ENCODE measurements at regions not wholly inside any gene's neighbourhood (a gene's known extent, or its start where the extent isn't known, plus 50 kb on each side); places are given as distances from the start of the nearest gene placed in this dataset.
"Not testable (repeated sequence)": the region's sequence is repeated elsewhere in the genome, so short reads cannot be mapped to it uniquely, and the experiment has no call there.

DNA sequence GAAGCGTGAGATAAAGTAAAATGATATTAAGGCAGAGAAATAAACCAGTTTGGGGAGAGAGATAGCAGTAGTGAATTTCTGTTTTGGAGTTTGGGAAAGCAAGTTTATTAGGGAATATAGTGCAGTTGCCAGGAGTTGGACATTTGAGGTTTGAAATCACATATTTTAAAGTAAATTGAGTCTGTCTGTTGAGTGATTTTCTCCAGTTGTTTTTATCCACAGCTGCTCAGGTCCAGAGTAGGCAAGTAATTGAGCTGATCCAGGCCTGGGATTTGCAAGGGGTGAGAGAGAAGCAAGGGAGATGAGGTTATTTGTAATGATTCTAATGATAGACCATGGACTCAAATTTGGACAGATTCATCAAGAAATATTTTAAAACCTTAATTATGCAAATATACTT lies 481.9 kb downstream of the UTRN start:
- DNase-seq (ENCODE audit: low read depth, low spot score), result no peak

- DNase-seq (ENCODE audit: low read depth, low spot score), result no peak
These were observed 483.5 kb downstream of the UTRN start for GRCh38 chr6:144768551-144769075.

- DNase-seq (ENCODE audit: low read depth, low spot score), result peak; percentile 11
These were observed 484.0 kb downstream of the UTRN start for GRCh38 chr6:144769142-144769541.

DNA sequence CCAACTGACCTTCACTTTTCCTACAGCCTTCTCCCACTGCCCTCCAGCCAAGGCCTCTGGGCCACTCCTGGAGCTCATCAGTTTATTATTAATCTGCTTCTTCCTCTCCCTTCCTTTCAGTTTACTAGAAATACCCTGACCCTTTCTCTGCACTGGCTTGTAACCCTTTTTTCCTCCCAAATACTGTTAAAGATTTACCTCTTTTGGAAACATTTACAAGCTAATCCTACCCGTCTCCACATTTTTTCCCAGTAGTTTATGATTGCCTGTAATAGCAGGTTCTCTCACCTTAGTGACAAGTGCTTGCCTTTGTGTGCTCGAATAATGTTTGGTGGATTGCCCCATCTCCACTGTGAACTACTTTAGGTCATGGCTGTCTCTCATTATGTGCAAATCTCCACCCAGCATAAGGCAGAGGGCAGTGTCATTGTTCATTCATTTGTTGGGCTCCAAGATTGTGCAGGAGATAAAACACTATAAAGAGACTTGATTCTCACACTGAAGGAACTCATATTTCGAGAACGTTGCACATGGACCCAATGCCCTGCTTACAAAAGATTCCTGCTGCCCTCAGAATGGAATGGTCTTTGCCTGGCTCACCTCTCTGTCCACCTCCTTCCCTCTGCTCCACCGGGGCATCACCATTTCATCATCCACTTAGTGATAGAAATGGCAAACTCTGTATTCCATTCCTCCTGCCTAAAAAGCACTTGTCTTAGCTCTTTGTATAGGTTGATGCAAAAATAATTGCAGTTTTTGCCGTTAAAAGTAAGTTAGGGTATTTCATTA lies 491.1 kb downstream of the UTRN start:
- no peak for DNase-seq (ENCODE audit: low read depth, low spot score)

DNA sequence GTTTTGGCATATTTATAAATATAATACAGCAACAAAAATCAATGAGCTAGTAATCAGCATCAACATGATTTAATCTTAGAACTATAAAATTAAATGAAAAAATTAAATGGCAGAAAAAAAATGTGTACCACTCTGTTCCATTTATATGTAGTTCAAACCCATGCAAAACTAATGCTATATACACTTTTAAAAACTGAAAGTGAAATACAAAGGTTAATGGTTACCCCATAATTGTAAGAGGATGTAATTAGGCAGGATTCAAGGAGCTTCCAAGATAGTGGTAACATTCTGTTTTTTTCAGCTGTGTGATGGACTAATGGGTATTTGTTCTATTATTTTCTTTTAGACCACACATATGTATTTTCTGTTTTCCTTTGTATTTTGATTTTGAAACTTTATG lies 492.1 kb downstream of the UTRN start:
- DNase-seq (ENCODE audit: low read depth, low spot score), result no peak

DNA sequence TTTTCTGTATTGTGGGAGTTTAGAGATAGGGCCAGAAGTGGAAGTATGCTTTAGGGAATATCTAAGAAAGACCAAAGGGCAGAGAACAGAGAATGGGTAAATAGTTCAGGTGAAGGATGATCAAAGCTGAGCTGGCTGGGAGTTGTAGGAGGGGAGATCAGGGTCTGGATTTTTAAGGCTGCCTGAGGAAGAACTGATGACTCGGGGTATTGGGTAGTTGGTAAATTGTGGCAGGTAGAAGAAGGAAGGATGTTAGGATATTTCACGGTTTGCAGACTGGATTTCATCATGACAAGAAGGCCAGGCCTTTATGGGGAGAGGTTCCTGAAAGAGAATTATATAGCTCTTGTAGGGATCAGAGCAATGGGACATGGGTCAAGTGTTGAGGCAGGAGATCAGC lies 492.9 kb downstream of the UTRN start:
- no peak for DNase-seq (ENCODE audit: low read depth, low spot score)

DNA sequence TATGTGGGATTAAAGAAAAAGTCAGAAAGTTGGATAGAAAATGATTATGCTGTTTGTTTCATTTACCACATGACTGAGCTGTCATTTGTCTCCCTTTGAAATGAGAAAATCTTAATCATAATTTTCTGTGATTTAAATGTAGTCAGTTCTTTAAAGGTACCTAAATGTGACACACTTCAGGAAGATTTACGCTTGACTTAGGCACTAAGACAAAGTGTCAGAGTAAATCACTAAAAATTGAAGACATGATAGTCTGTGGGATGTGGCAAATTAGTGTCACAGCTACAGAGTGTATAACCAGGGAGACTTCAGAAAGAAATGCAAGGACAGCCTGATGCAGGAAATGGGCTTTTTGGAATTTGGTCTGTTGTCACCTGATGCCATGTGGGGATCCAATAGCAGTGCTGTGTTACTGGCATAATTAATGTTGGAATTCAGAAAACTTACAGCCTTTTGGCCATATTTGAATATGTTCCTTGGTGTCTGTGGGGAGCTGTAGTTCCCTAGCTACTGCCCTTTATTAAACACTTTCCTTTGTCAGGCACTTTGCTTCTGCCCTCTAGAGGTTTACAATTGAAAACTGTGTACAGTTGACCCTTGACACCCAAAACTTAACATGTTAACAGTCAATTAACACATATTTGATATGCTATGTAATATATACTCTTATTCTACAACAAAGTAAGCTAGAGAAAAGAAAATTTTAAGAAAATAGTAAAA lies 493.8 kb downstream of the UTRN start:
- DNase-seq (ENCODE audit: low read depth, low spot score), result no peak

- DNase-seq (ENCODE audit: low read depth, low spot score), result no peak
These were observed 496.7 kb downstream of the UTRN start for GRCh38 chr6:144781836-144782235.

DNA sequence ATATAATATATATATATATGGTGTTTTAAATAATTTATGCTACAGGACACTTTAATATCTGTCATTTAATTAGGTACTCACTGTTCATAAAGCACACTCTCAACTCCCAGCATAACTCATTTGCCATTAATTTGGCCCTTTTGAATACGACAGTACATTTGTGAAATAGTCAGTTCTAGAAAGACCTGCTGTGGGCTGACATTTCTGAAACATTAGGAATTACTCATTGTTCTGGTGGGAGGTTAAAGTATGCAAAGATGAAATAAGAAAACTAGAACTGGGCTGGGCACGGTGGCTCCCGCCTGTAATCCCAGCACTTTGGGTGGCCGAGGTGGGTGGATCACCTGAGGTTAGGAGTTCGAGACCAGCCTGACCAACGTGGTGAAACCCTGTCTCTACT lies 497.5 kb downstream of the UTRN start:
- no peak for DNase-seq (ENCODE audit: low read depth, low spot score)

DNA sequence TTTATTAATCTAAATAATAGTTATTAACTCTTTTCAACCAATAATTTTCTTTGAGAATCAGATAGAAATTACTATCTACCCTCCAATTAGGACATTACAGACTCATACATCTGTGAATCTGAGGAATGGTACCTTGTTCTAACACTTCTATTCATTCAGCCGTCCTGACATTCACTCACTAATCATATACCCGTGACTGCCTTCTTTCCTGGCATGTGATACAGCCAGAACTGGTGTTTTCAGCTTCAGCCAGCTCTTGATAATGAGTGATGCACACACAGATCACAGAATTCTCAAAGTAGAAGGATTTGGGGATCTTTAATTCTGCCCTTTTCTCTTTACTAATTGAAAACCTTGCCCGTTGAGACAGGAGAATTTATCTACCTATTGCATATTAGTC lies 499.9 kb downstream of the UTRN start:
- no peak for DNase-seq (ENCODE audit: low read depth, low spot score)

DNA sequence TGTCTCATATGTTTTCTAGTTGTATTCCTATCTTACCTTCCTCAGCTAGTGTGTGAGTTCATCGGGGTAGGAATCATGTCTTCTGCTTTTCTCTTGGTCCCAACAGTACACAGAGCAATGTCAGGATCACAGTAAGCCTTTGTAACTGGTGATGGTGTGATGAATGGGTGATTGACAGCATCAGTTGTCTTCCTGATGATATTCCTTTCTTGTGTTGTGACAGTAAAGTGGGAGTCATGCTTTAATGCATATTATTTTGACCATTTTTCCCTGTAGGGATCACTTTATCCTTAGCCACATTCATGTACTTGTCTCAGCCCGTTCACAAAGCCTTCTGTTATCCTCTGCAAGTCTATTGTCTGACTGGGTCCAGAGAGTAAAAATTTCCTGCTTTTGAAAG lies 501.7 kb downstream of the UTRN start:
- DNase-seq (ENCODE audit: low read depth, low spot score), result no peak

DNA sequence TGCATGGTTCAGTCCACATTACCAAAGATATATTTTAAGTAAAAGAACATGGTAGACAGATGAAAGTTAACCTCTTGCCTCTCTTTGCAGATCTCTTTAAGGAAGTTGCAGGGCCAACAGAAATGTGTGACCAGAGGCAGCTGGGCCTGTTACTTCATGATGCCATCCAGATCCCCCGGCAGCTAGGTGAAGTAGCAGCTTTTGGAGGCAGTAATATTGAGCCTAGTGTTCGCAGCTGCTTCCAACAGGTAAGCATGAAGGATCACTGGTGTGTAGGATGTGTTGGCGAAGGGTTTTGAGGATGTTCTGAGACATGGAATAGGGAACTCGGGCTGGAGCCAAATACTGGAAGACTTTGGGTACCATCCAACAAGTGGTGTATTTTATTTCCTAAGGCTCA lies 508.6 kb downstream of the UTRN start:
- DNase-seq (ENCODE audit: low read depth, low spot score), result no peak

DNA sequence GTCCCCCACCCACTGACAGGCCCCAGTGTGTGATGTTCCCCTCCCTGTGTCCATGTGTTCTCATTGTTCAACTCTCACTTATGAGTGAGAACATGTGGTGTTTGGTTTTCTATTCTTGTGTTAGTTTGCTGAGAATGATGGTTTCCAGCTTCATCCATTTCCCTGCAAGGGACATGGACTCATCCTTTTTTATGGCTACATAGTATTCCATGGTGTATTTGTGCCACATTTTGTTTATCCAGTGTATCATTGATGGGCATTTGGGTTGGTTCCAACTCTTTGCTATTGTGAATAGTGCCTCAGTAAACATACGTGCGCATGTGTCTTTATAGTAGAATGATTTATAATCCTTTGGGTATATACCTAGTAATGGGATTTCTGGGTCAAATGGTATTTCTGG lies 509.9 kb downstream of the UTRN start:
- not testable (repeated sequence) for DNase-seq (ENCODE audit: low read depth, low spot score)

GRCh38 chr6:144796070-144796469 lies 510.9 kb downstream of the UTRN start:
- no peak for DNase-seq (ENCODE audit: low read depth, low spot score)

- peak; percentile 22 for DNase-seq (ENCODE audit: low read depth, low spot score)
These were observed 512.9 kb downstream of the UTRN start for GRCh38 chr6:144797881-144798589.

GRCh38 chr6:144804246-144804790 lies 519.2 kb downstream of the UTRN start:
- DNase-seq (ENCODE audit: low read depth, low spot score), result no peak

GRCh38 chr6:144805049-144805448 lies 519.9 kb downstream of the UTRN start:
- DNase-seq (ENCODE audit: low read depth, low spot score), result no peak

DNA sequence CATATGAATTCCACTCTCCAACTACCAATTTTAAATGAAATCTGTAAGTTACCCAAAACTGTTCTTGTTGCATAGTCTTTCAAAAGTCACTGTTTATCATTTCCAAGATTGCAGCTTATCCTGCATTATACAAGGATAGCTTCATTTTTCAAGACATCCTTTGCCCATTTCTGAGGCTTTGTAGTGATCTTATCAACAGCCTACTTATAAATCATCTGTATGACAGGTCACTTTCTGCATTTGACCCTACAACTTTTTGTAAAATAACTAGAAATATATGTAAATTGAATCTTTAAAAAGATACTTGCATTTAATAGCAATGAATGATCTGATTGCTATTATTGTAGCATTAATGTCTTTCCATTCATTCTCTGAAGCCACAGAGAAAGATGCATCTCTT lies 521.1 kb downstream of the UTRN start:
- DNase-seq (ENCODE audit: low read depth, low spot score), result no peak

- peak; percentile 4 for DNase-seq (ENCODE audit: low read depth, low spot score)
These were observed 524.0 kb downstream of the UTRN start for GRCh38 chr6:144809120-144809519.

DNA sequence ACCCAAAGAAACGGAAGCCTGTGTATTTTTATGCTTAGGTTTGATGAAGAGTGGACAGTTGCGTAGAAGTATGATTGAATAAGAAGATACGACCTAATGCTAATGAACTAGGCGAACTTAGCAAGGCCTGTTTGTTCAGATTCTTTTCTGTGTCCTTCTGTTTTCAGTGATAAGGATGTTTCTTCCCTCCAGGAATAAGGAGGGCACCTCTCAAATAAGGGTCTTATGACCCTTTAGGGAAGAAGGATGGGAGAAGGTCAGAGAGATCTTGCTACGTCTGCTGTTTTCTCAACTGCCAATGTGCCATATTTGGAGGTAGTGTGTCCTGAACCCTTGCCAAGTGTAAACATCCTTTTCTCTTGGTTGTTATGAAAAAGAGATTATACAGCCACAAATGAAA lies 524.8 kb downstream of the UTRN start:
- DNase-seq (ENCODE audit: low read depth, low spot score), result no peak

DNA sequence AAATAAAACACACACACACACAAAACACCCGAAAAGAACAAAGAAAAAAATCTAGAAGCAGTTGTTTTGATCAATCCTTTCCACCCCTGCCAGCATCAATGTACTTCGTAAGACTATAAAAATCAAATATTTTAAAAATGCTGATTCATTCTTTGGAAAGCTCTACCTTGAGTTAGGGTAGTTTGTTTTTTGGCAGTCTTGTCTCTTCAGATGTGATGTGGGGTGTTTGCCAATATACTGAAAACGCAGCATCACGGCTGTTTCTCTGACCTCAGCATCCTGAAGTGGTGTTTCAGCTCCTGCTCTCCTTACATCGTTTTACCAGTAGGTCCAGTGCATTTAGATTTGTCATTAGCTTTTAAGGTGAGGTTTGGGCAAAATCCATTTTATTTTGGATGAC lies 526.0 kb downstream of the UTRN start:
- DNase-seq (ENCODE audit: low read depth, low spot score), result no peak

- no peak for DNase-seq (ENCODE audit: low read depth, low spot score)
These were observed 531.8 kb downstream of the UTRN start for GRCh38 chr6:144816936-144817335.

Data from astrocyte of the hippocampus (primary cell).